GM18505 (cell line): ENCODE measurements at regions not wholly inside any gene's neighbourhood (a gene's known extent, or its start where the extent isn't known, plus 50 kb on each side); places are given as distances from the start of the nearest gene placed in this dataset.

ENCODE experiments used
- ATAC-seq: cut with Tn5 transposase; IDR thresholded peaks from one replicate; pipeline ENCODE4 v1.9.1; 2021; ENCODE audit not compliant: unreplicated experiment
- POLR2A ChIP-seq: IDR thresholded peaks from 4 replicates; pipeline ENCODE4 v1.6.1; 2011; ENCODE audit warnings: borderline replicate concordance; ENCODE audit not compliant: insufficient read depth, insufficient read length; ENCODE audit errors: extremely low read depth

DNA sequence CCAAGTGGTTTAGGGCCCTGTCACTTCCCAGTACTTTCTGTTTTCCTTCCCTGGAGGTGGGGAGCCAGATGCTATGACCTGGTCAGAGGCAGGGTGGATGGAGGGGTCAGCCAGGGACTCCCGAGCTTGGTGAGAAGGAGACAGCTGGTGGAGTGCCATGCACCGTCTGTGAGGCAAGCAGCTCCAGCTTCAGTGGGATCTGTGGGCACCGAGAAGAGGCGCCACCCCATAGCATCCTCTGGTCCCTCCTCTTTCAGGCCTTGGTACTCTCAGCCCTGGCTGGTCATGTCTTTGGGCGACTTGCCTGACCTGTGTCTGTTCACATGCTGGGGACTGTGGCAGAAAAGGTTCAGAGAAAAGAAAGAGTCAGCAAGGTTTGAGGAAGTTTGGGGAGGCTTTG, 299.3 kb upstream of the N4BP1 start:
- TF ChIP-seq POLR2A, result no peak
- no peak for ATAC-seq

DNA sequence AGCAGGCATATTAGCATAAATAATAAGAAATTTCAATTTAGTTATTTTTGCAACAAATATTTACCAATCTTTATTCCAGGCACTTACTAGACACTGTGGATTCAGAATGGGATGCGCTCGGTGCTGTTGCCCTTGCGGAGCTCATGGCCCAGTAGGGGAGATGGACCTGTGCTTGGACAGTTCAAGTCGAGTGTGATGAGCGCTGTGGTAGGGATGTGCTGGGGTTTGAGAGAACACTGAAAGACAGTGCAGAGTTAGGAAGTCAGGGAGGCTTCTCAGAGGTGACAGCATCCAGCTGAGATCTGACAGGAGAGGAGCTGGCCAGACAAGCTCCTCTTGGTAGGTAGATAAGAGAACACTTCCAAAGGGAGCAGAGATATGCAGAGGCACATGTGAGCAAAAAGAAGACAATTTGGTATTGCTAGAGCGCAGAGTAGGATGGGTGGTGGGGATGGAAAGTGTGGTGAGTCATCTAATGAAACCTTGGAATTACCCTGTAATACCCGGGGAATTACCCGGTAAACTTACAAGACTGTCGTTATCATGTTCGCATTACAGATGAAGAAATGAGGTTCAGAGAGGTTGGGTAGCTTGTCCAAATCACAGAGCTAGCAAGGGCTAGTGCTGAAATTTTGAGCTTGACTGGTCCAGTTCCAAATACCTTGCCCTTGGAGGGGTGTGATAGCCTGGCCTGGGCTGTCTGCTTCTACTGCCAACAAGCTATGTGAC, 298.1 kb upstream of the N4BP1 start:
- no peak for TF ChIP-seq POLR2A
- no peak for ATAC-seq

DNA sequence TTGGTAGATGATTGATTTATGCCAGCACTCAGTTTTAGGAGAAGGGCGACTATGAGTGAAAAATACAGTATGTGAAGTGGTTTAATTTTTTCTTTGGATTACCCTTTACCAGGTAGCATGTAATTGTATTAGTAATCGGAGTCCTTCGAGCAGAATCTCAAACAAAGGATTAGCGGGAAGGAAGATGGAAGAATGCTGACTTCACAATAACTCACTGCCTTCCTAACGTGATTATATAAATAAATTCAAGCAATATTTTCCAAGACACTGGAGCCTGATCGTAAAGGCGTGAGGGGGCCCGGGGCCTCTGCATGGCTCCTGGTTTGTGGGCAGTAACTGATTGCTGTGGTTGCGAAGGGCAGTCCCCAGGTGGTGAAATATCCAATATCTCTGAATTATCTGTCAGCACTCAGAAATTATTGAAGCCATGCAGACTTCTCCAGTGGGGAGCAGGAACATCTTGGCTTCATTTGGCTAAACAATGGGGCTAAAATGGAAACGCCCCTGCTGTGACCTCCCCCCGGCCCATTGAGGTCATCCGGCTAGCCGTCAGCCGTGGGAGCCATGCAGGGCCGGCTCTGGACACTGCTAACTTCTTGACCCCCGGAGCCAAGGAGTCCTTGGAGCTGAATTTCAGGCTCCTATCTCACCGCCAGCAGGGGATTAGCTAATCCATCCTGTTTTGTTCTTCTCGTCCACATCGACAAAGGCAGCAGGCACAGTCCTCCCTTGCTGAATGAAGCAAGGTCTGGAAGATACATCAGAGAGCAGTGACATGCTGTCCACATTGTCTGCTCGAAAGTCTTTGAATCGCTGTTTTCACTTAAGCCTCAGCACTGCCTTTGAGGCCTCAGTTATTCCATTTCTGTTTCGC, 295.9 kb upstream of the N4BP1 start:
- ATAC-seq, result no peak
- no peak for TF ChIP-seq POLR2A

DNA sequence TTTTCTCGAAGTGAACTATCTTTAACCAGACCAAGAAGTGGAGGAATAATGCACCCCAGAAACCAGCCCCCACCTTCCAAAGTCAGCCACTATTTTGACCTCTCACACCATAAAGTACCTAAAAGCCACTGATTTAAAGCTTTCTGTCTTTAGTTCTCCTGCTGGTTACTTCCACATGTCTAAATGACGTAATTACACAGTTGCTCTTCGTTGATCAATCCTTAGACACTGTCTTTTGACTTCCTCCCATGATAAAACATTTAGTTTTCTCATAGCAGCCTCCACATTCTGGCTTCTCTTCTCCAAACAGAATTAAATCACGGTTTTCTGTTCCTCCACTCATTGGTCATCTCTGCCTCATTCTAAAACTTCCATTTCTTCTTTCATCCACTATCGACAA, 294.4 kb upstream of the N4BP1 start:
- ATAC-seq, result no peak
- TF ChIP-seq POLR2A, result no peak

GRCh38 chr16:48903039-48903438, 293.1 kb upstream of the N4BP1 start:
- TF ChIP-seq POLR2A, result no peak
- ATAC-seq, result no peak

DNA sequence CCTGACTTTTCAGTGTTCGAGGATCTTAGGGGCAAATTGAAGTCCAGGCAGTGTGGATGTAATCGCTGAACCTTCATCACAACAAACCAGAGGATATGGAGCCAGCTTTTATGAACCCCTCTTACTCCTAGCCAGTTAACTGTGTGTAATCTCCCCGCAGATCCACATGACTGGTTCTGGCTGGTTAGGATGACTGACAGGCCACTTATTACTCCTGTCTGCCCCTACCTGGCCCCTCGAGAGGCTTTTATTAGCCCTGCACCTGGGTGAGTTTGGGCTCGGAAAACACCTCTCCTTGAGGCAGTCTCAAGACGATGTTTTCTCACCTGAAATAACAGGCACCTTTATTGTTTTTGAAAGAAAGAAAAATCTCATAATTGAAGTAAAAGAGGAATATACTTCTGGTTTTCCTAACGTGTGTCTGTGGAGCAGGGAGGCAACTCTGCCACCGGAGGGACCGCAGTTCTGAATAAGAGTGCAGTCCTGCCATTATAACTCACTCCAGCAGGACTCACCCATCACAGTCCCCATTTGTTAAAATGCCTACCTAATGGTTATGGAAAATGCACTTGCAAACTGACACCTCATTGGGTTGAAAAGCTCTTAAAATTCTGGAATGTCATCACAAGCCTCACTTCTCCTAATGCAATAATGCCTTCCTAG, 291.9 kb upstream of the N4BP1 start:
- no peak for TF ChIP-seq POLR2A
- ATAC-seq, result no peak

DNA sequence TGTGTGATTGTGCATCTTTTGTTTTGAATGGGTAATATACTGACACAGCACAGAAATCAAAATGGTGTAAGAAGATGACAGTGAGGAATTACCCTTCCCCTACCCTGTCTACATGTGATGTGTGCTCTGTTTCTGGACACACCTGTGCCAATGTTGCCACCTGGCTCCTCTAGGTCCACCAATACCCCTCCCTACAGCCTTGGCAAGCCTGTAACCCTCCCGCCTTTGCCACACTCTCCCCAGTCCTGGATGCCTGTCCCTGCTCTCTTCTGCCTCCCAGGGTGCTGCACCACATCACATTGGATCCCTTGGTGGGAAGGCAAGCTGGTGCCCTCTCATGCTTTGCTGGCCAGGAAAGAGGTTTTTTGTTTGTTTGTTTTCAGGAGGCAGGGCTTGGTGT, 289.5 kb upstream of the N4BP1 start:
- no peak for ATAC-seq
- TF ChIP-seq POLR2A, result no peak

- TF ChIP-seq POLR2A, result no peak
- no peak for ATAC-seq
These were observed 287.8 kb upstream of the N4BP1 start for GRCh38 chr16:48897698-48898205.

DNA sequence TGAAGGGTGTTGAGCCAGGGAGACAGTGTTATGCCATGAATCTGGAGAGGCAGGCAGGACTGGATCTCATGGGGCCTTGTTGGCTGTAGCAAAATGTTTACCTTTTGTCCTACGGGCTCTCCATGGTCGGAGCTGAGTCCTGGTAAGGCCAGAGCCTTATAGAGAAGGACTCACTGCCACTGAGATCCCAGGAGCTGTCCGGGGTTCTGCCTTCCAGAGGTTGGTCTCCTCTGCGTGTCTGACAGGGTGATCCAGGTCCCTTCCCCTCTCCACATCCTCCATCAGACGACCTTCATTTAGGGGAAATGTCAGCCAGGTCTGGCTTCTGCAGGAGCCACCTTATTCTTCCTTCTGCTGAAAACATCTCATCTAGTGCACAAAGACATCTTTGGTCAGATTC, 285.2 kb upstream of the N4BP1 start:
- TF ChIP-seq POLR2A, result no peak
- ATAC-seq, result no peak

GRCh38 chr16:48892893-48893292, 282.9 kb upstream of the N4BP1 start:
- ATAC-seq, result no peak
- TF ChIP-seq POLR2A, result no peak

DNA sequence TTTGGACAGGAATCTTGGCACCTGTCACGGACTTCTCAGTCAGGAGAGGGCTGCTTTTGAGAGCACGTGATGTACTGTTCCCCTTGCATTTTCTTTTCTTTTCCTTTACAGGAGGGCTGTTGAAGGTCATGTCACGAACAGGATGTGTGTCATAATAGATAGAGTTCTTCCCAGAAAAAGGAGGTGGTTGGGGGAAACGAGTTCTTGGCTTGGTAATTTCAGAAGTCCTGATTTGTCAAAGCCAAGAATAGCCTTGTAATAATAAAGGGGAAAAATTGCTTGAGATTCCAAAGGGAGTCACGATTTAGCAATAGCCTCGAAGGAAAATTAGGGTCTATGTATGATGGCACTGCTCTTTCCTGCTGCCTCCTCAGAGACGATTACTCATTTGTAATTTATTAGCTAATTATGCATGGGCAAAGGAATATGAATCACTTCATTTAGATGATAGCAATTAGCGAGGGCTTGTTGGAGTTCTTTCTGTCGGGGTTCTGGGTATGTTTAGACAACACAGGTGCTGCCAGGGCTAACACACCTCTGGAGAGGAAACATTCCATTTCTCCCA, 277.7 kb upstream of the N4BP1 start:
- no peak for TF ChIP-seq POLR2A
- no peak for ATAC-seq

DNA sequence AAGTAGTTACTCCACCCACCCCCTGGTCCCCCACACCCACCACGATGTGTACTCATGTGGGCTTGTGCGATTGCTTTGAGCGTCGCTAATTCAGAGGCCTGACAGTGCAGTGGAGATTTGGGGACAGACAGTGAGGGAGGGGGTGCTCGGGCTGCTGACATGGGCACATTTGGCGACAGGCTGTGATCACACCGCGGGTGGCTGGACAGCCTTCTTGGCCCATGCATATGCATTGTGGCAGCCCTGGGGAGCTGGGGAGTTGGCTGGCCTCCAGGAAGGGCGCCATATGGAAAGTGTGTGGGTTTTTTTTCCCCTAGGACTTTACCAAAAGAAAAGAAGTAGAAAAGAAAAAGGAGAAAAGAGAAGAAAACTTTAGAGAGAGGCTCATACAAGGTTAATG, 275.5 kb upstream of the N4BP1 start:
- no peak for ATAC-seq
- no peak for TF ChIP-seq POLR2A

GRCh38 chr16:48881272-48881671, 271.3 kb upstream of the N4BP1 start:
- TF ChIP-seq POLR2A, result no peak
- ATAC-seq, result no peak
